ENCODE measurements at regions not wholly inside any gene's neighbourhood (a gene's known extent, or its start where the extent isn't known, plus 50 kb on each side); places are given as distances from the start of the nearest gene placed in this dataset.

GRCh38 chr14:24744641-24745040 is 110.7 kb upstream of the GZMB start:
- Histone ChIP-seq H3K36me3 (ENCODE audit: insufficient read depth, insufficient read length, low read length) (no peaks in the 10 kb centered on the region), H3K9me3 (ENCODE audit: insufficient read depth, low read length) (no peaks in the 10 kb centered on the region), H3K4me3 (ENCODE audit: insufficient read length, low read depth) (no peak overlapping the region), H3K27me3 (ENCODE audit: insufficient read depth, insufficient read length) (no peaks in the 10 kb centered on the region), H3K9ac (ENCODE audit: insufficient read length, low read depth) (no peak overlapping the region), H3K4me1 (ENCODE audit: insufficient read depth, insufficient read length) (no peaks in the 10 kb centered on the region)
- no peak for TF ChIP-seq SUZ12 (IDR thresholded peaks at IDR 0.05; ENCODE audit: extremely low read depth, insufficient read depth, insufficient read length)
- no peak for TF ChIP-seq ZNF274 (IDR thresholded peaks at IDR 0.05; ENCODE audit: low read depth, low read length)
- TF ChIP-seq YY1 (IDR thresholded peaks at IDR 0.05; ENCODE audit: insufficient read depth, insufficient read length) = no peak
- no peak for DNase-seq (ENCODE audit: low read depth, low spot score)

- H3K9ac ChIP-seq (ENCODE audit: insufficient read length, low read depth) = no peak overlapping the region
- TF ChIP-seq SUZ12 (IDR thresholded peaks at IDR 0.05; ENCODE audit: extremely low read depth, insufficient read depth, insufficient read length) (no peak), YY1 (IDR thresholded peaks at IDR 0.05; ENCODE audit: insufficient read depth, insufficient read length) (no peak), ZNF274 (IDR thresholded peaks at IDR 0.05; ENCODE audit: low read depth, low read length) (no peak)
- no peaks in the 10 kb centered on the region for H3K4me1 ChIP-seq (ENCODE audit: insufficient read depth, insufficient read length)
- H3K36me3 ChIP-seq (ENCODE audit: insufficient read depth, insufficient read length, low read length) = no peaks in the 10 kb centered on the region
- H3K27me3 ChIP-seq (ENCODE audit: insufficient read depth, insufficient read length) = no peaks in the 10 kb centered on the region
- no peak for DNase-seq (ENCODE audit: low read depth, low spot score)
- no peaks in the 10 kb centered on the region for H3K9me3 ChIP-seq (ENCODE audit: insufficient read depth, low read length)
- H3K4me3 ChIP-seq (ENCODE audit: insufficient read length, low read depth) = no peak overlapping the region
Observed at GRCh38 chr14:24741871-24742270, 107.9 kb upstream of the GZMB start.

- Histone ChIP-seq H3K4me1 (ENCODE audit: insufficient read depth, insufficient read length) (no peaks in the 10 kb centered on the region), H3K9me3 (ENCODE audit: insufficient read depth, low read length) (no peaks in the 10 kb centered on the region), H3K4me3 (ENCODE audit: insufficient read length, low read depth) (no peak overlapping the region), H3K9ac (ENCODE audit: insufficient read length, low read depth) (no peak overlapping the region), H3K27me3 (ENCODE audit: insufficient read depth, insufficient read length) (no peaks in the 10 kb centered on the region), H3K36me3 (ENCODE audit: insufficient read depth, insufficient read length, low read length) (no peaks in the 10 kb centered on the region)
- no peak for DNase-seq (ENCODE audit: low read depth, low spot score)
- no peak for TF ChIP-seq SUZ12 (IDR thresholded peaks at IDR 0.05; ENCODE audit: extremely low read depth, insufficient read depth, insufficient read length)
- TF ChIP-seq ZNF274 (IDR thresholded peaks at IDR 0.05; ENCODE audit: low read depth, low read length) = no peak
- TF ChIP-seq YY1 (IDR thresholded peaks at IDR 0.05; ENCODE audit: insufficient read depth, insufficient read length) = no peak
Observed at GRCh38 chr14:24735984-24736630, 102.1 kb upstream of the GZMB start.

GRCh38 chr14:24734917-24735500 is 101.0 kb upstream of the GZMB start:
- Histone ChIP-seq H3K9ac (ENCODE audit: insufficient read length, low read depth) (no peak overlapping the region), H3K27me3 (ENCODE audit: insufficient read depth, insufficient read length) (no peaks in the 10 kb centered on the region), H3K4me3 (ENCODE audit: insufficient read length, low read depth) (no peak overlapping the region), H3K36me3 (ENCODE audit: insufficient read depth, insufficient read length, low read length) (no peaks in the 10 kb centered on the region), H3K9me3 (ENCODE audit: insufficient read depth, low read length) (no peaks in the 10 kb centered on the region), H3K4me1 (ENCODE audit: insufficient read depth, insufficient read length) (no peaks in the 10 kb centered on the region)
- TF ChIP-seq ZNF274 (IDR thresholded peaks at IDR 0.05; ENCODE audit: low read depth, low read length) = no peak
- no peak for TF ChIP-seq YY1 (IDR thresholded peaks at IDR 0.05; ENCODE audit: insufficient read depth, insufficient read length)
- DNase-seq (ENCODE audit: low read depth, low spot score) = peak; percentile 68

GRCh38 chr14:24726480-24726879 is 92.5 kb upstream of the GZMB start:
- H3K4me1 ChIP-seq (ENCODE audit: insufficient read depth, insufficient read length) = no peaks in the 10 kb centered on the region
- no peaks in the 10 kb centered on the region for H3K27me3 ChIP-seq (ENCODE audit: insufficient read depth, insufficient read length)
- no peak for DNase-seq (ENCODE audit: low read depth, low spot score)
- H3K36me3 ChIP-seq (ENCODE audit: insufficient read depth, insufficient read length, low read length) = no peaks in the 10 kb centered on the region
- H3K9me3 ChIP-seq (ENCODE audit: insufficient read depth, low read length) = no peaks in the 10 kb centered on the region
- no peak overlapping the region for H3K9ac ChIP-seq (ENCODE audit: insufficient read length, low read depth)
- H3K4me3 ChIP-seq (ENCODE audit: insufficient read length, low read depth) = no peak overlapping the region
- TF ChIP-seq ZNF274 (IDR thresholded peaks at IDR 0.05; ENCODE audit: low read depth, low read length) (no peak), SUZ12 (IDR thresholded peaks at IDR 0.05; ENCODE audit: extremely low read depth, insufficient read depth, insufficient read length) (no peak), YY1 (IDR thresholded peaks at IDR 0.05; ENCODE audit: insufficient read depth, insufficient read length) (no peak)

GRCh38 chr14:24725311-24725710 is 91.3 kb upstream of the GZMB start:
- Histone ChIP-seq H3K27me3 (ENCODE audit: insufficient read depth, insufficient read length) (no peaks in the 10 kb centered on the region), H3K4me1 (ENCODE audit: insufficient read depth, insufficient read length) (no peaks in the 10 kb centered on the region), H3K36me3 (ENCODE audit: insufficient read depth, insufficient read length, low read length) (no peaks in the 10 kb centered on the region), H3K4me3 (ENCODE audit: insufficient read length, low read depth) (no peak overlapping the region), H3K9ac (ENCODE audit: insufficient read length, low read depth) (no peak overlapping the region), H3K9me3 (ENCODE audit: insufficient read depth, low read length) (no peaks in the 10 kb centered on the region)
- no peak for TF ChIP-seq YY1 (IDR thresholded peaks at IDR 0.05; ENCODE audit: insufficient read depth, insufficient read length)
- no peak for TF ChIP-seq ZNF274 (IDR thresholded peaks at IDR 0.05; ENCODE audit: low read depth, low read length)
- no peak for TF ChIP-seq SUZ12 (IDR thresholded peaks at IDR 0.05; ENCODE audit: extremely low read depth, insufficient read depth, insufficient read length)
- no peak for DNase-seq (ENCODE audit: low read depth, low spot score)

GRCh38 chr14:24721775-24722174 is 87.8 kb upstream of the GZMB start:
- Histone ChIP-seq H3K27me3 (ENCODE audit: insufficient read depth, insufficient read length) (no peaks in the 10 kb centered on the region), H3K9me3 (ENCODE audit: insufficient read depth, low read length) (no peaks in the 10 kb centered on the region), H3K9ac (ENCODE audit: insufficient read length, low read depth) (no peak overlapping the region), H3K36me3 (ENCODE audit: insufficient read depth, insufficient read length, low read length) (no peaks in the 10 kb centered on the region), H3K4me3 (ENCODE audit: insufficient read length, low read depth) (no peak overlapping the region), H3K4me1 (ENCODE audit: insufficient read depth, insufficient read length) (no peaks in the 10 kb centered on the region)
- TF ChIP-seq YY1 (IDR thresholded peaks at IDR 0.05; ENCODE audit: insufficient read depth, insufficient read length) (no peak), SUZ12 (IDR thresholded peaks at IDR 0.05; ENCODE audit: extremely low read depth, insufficient read depth, insufficient read length) (no peak), ZNF274 (IDR thresholded peaks at IDR 0.05; ENCODE audit: low read depth, low read length) (no peak)
- no peak for DNase-seq (ENCODE audit: low read depth, low spot score)

Data from NT2/D1 (cell line).